ENCODE measurements at regions not wholly inside any gene's neighbourhood (a gene's known extent, or its start where the extent isn't known, plus 50 kb on each side); places are given as distances from the start of the nearest gene placed in this dataset.

GRCh38 chr3:126279853-126280252 lies 77.4 kb downstream of the KLF15 start:
- no peak overlapping the region for H3K4me3 Mint-ChIP-seq
- no peaks in the 10 kb centered on the region for H3K9me3 Mint-ChIP-seq
- H3K4me1 Mint-ChIP-seq (ENCODE audit: unreplicated experiment), result no peaks in the 10 kb centered on the region
- H3K36me3 Mint-ChIP-seq, result no peaks in the 10 kb centered on the region
- no peak for DNase-seq (ENCODE audit: extremely low spot score, unreplicated experiment)
- peaks cover 3% of the 10 kb centered on the region for H3K27me3 Mint-ChIP-seq
- H3K27ac Mint-ChIP-seq, result no peak overlapping the region
- TF ChIP-seq CTCF (conservative IDR thresholded peaks at IDR 0.05), result no peak

GRCh38 chr3:126277629-126278378 lies 79.4 kb downstream of the KLF15 start:
- peaks cover 3% of the 10 kb centered on the region for H3K27me3 Mint-ChIP-seq
- no peak for TF ChIP-seq CTCF (conservative IDR thresholded peaks at IDR 0.05)
- H3K27ac Mint-ChIP-seq, result no peak overlapping the region

GRCh38 chr3:126275620-126275904 lies 81.6 kb downstream of the KLF15 start:
- no peak for DNase-seq (ENCODE audit: extremely low spot score, unreplicated experiment)
- Mint-ChIP-seq H3K4me3 (no peak overlapping the region), H3K9me3 (no peaks in the 10 kb centered on the region), H3K36me3 (no peaks in the 10 kb centered on the region), H3K4me1 (ENCODE audit: unreplicated experiment) (no peaks in the 10 kb centered on the region), H3K27me3 (peaks cover 6% of the 10 kb centered on the region), H3K27ac (no peak overlapping the region)
- TF ChIP-seq CTCF (conservative IDR thresholded peaks at IDR 0.05), result no peak

More at GRCh38 chr3:126277629-126278378, 79.4 kb downstream of the KLF15 start:
- Mint-ChIP-seq H3K4me1 (ENCODE audit: unreplicated experiment) (no peaks in the 10 kb centered on the region), H3K4me3 (no peak overlapping the region), H3K36me3 (no peaks in the 10 kb centered on the region), H3K9me3 (no peaks in the 10 kb centered on the region)
- DNase-seq (ENCODE audit: extremely low spot score, unreplicated experiment), result no peak

- peaks cover 6% of the 10 kb centered on the region for H3K27me3 Mint-ChIP-seq
- H3K9me3 Mint-ChIP-seq, result no peaks in the 10 kb centered on the region
- H3K4me3 Mint-ChIP-seq, result no peak overlapping the region
- no peak for DNase-seq (ENCODE audit: extremely low spot score, unreplicated experiment)
- TF ChIP-seq CTCF (conservative IDR thresholded peaks at IDR 0.05), result no peak
- H3K4me1 Mint-ChIP-seq (ENCODE audit: unreplicated experiment), result no peaks in the 10 kb centered on the region
- H3K36me3 Mint-ChIP-seq, result no peaks in the 10 kb centered on the region
- no peak overlapping the region for H3K27ac Mint-ChIP-seq
Measured at GRCh38 chr3:126274735-126275619, 82.2 kb downstream of the KLF15 start.

- H3K4me1 Mint-ChIP-seq (ENCODE audit: unreplicated experiment), result peaks cover 16% of the 10 kb centered on the region
- H3K27me3 Mint-ChIP-seq, result peaks cover 10% of the 10 kb centered on the region
- H3K36me3 Mint-ChIP-seq, result no peaks in the 10 kb centered on the region
- no peak overlapping the region for H3K4me3 Mint-ChIP-seq
- no peak overlapping the region for H3K27ac Mint-ChIP-seq
- DNase-seq (ENCODE audit: extremely low spot score, unreplicated experiment), result no peak
- H3K9me3 Mint-ChIP-seq, result no peaks in the 10 kb centered on the region
- TF ChIP-seq CTCF (conservative IDR thresholded peaks at IDR 0.05), result no peak
Measured at GRCh38 chr3:126270145-126270811, 86.9 kb downstream of the KLF15 start.
